ENCODE measurements at regions not wholly inside any gene's neighbourhood (a gene's known extent, or its start where the extent isn't known, plus 50 kb on each side); places are given as distances from the start of the nearest gene placed in this dataset.

DNA sequence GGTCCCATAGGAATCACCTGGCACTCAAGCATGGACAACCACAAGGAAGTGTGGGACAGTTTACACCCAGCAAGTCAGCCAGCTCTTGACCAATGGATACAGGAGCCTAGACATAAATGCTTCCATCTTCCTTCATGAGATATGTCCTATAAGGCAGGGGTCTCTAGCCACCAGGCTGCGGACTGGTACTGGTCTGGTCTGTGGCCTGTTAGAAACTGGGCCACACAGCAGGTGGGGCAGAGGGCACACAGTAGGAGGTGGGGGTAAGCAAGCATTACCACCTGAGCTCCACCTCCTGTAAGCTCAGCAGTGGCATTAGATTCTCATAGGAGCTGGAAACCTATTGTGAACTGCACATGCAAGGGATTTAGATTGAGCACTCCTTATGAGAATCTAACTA, 437.1 kb downstream of the CD109 start:
- Histone ChIP-seq H2AFZ (ENCODE audit: low read length) (no peak overlapping the region), H3K9ac (ENCODE audit: low read length) (no peak overlapping the region), H3K4me3 (ENCODE audit: low read depth, low read length, poor library complexity, severe bottlenecking) (no peak overlapping the region), H3K79me2 (ENCODE audit: insufficient read depth, low read length) (no peaks in the 10 kb centered on the region), H3F3A (ENCODE audit: insufficient read depth, low read length) (no peaks in the 10 kb centered on the region), H3K9me3 (ENCODE audit: low read length) (no peaks in the 10 kb centered on the region), H3K27me3 (ENCODE audit: insufficient read depth, low read length) (no peaks in the 10 kb centered on the region), H3K36me3 (ENCODE audit: insufficient read depth, low read length) (no peaks in the 10 kb centered on the region), H4K20me1 (ENCODE audit: insufficient read depth, low read length) (no peaks in the 10 kb centered on the region), H3K4me1 (ENCODE audit: insufficient read depth, low read length, severe bottlenecking) (no peaks in the 10 kb centered on the region), H3K9me2 (ENCODE audit: low read depth, low read length) (no peaks in the 10 kb centered on the region), H3K4me2 (ENCODE audit: low read length) (no peak overlapping the region), H3K27ac (ENCODE audit: low read depth, low read length, poor library complexity, severe bottlenecking) (no peak overlapping the region)
- no peak for TF ChIP-seq EZH2 (IDR thresholded peaks at IDR 0.05; ENCODE audit: borderline replicate concordance, low read length)
- TF ChIP-seq, protein P1, sequence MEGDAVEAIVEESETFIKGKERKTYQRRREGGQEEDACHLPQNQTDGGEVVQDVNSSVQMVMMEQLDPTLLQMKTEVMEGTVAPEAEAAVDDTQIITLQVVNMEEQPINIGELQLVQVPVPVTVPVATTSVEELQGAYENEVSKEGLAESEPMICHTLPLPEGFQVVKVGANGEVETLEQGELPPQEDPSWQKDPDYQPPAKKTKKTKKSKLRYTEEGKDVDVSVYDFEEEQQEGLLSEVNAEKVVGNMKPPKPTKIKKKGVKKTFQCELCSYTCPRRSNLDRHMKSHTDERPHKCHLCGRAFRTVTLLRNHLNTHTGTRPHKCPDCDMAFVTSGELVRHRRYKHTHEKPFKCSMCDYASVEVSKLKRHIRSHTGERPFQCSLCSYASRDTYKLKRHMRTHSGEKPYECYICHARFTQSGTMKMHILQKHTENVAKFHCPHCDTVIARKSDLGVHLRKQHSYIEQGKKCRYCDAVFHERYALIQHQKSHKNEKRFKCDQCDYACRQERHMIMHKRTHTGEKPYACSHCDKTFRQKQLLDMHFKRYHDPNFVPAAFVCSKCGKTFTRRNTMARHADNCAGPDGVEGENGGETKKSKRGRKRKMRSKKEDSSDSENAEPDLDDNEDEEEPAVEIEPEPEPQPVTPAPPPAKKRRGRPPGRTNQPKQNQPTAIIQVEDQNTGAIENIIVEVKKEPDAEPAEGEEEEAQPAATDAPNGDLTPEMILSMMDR (IDR thresholded peaks at IDR 0.05; ENCODE audit: low read length): no peak

DNA sequence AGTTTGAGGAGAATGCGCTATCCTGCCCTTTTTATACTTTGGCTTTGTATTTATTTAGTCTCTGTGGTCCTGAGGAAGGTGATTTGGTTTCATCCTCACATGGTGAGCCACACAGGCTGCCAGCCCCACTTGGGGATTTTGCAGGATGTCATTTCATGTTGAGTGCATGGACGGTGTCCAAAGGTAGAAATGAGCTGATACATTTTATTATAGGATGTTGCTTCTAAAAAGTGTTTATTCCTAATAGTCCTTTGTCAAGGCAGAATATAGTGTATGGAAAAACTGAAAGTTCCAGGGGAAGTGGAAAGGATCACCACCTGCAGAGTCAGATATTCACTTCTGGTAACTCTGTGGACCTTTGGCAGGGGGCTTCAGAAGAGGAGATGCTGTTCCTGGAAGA, 434.6 kb downstream of the CD109 start:
- H3F3A ChIP-seq (ENCODE audit: insufficient read depth, low read length): no peaks in the 10 kb centered on the region
- H3K79me2 ChIP-seq (ENCODE audit: insufficient read depth, low read length): no peaks in the 10 kb centered on the region
- no peaks in the 10 kb centered on the region for H3K9me2 ChIP-seq (ENCODE audit: low read depth, low read length)
- no peak overlapping the region for H2AFZ ChIP-seq (ENCODE audit: low read length)
- TF ChIP-seq EZH2 (IDR thresholded peaks at IDR 0.05; ENCODE audit: borderline replicate concordance, low read length): no peak
- TF ChIP-seq, protein P1 (IDR thresholded peaks at IDR 0.05; ENCODE audit: low read length): no peak
- no peaks in the 10 kb centered on the region for H4K20me1 ChIP-seq (ENCODE audit: insufficient read depth, low read length)
- no peak overlapping the region for H3K4me2 ChIP-seq (ENCODE audit: low read length)
- no peaks in the 10 kb centered on the region for H3K4me1 ChIP-seq (ENCODE audit: insufficient read depth, low read length, severe bottlenecking)
- H3K27ac ChIP-seq (ENCODE audit: low read depth, low read length, poor library complexity, severe bottlenecking): no peak overlapping the region
- H3K4me3 ChIP-seq (ENCODE audit: low read depth, low read length, poor library complexity, severe bottlenecking): no peak overlapping the region
- no peaks in the 10 kb centered on the region for H3K27me3 ChIP-seq (ENCODE audit: insufficient read depth, low read length)
- H3K36me3 ChIP-seq (ENCODE audit: insufficient read depth, low read length): no peaks in the 10 kb centered on the region
- no peak overlapping the region for H3K9ac ChIP-seq (ENCODE audit: low read length)
- H3K9me3 ChIP-seq (ENCODE audit: low read length): no peaks in the 10 kb centered on the region

- H3K9ac ChIP-seq (ENCODE audit: low read length): no peak overlapping the region
- no peak overlapping the region for H3K27ac ChIP-seq (ENCODE audit: low read depth, low read length, poor library complexity, severe bottlenecking)
- H3K4me2 ChIP-seq (ENCODE audit: low read length): no peak overlapping the region
- no peaks in the 10 kb centered on the region for H4K20me1 ChIP-seq (ENCODE audit: insufficient read depth, low read length)
- no peaks in the 10 kb centered on the region for H3K36me3 ChIP-seq (ENCODE audit: insufficient read depth, low read length)
- H3K9me3 ChIP-seq (ENCODE audit: low read length): no peaks in the 10 kb centered on the region
- H3K27me3 ChIP-seq (ENCODE audit: insufficient read depth, low read length): no peaks in the 10 kb centered on the region
- no peak overlapping the region for H2AFZ ChIP-seq (ENCODE audit: low read length)
- H3K9me2 ChIP-seq (ENCODE audit: low read depth, low read length): no peaks in the 10 kb centered on the region
- H3K4me3 ChIP-seq (ENCODE audit: low read depth, low read length, poor library complexity, severe bottlenecking): no peak overlapping the region
- no peaks in the 10 kb centered on the region for H3K4me1 ChIP-seq (ENCODE audit: insufficient read depth, low read length, severe bottlenecking)
- TF ChIP-seq EZH2 (IDR thresholded peaks at IDR 0.05; ENCODE audit: borderline replicate concordance, low read length): no peak
- TF ChIP-seq, protein P1 (IDR thresholded peaks at IDR 0.05; ENCODE audit: low read length): no peak
- H3F3A ChIP-seq (ENCODE audit: insufficient read depth, low read length): no peaks in the 10 kb centered on the region
- no peaks in the 10 kb centered on the region for H3K79me2 ChIP-seq (ENCODE audit: insufficient read depth, low read length)
These were observed 432.5 kb downstream of the CD109 start for GRCh38 chr6:74128536-74128935.
